HEK293T (cell line): ENCODE measurements at regions not wholly inside any gene's neighbourhood (a gene's known extent, or its start where the extent isn't known, plus 50 kb on each side); places are given as distances from the start of the nearest gene placed in this dataset.
"Not testable (repeated sequence)": the region's sequence is repeated elsewhere in the genome, so short reads cannot be mapped to it uniquely, and the experiment has no call there.

Source experiments
- CTCF ChIA-PET: fragments of 350-600 bp; formaldehyde crosslinking; extraction: SDS; loops from one replicate; lab custom pipeline; 2021; ENCODE audit warnings: antibody characterized with exemption, inconsistent platforms; lab: Yijun Ruan, JAX
- POLR2A ChIA-PET: fragments of 350-600 bp; formaldehyde crosslinking; extraction: SDS; loops from one replicate; lab custom pipeline; 2020; ENCODE audit warnings: antibody characterized with exemption, inconsistent platforms; lab: Yijun Ruan, JAX
- DNase-seq: peaks from one replicate; pipeline ENCODE4 v3.0.0; 2012; ENCODE audit warnings: mixed read lengths; ENCODE audit errors: extremely low spot score
- ARNT ChIP-seq: fragments of 450-650 bp; IDR thresholded peaks from 2 replicates; pipeline ENCODE4 v1.6.1; 2017; ENCODE audit warnings: mild to moderate bottlenecking
- BHLHE40 ChIP-seq: fragments of 450-650 bp; IDR thresholded peaks from 2 replicates; pipeline ENCODE4 v1.6.1; 2016; ENCODE audit warnings: mild to moderate bottlenecking, moderate library complexity, borderline replicate concordance
- CTBP1 ChIP-seq: fragments of 450-650 bp; IDR thresholded peaks from 2 replicates; pipeline ENCODE4 v1.6.1; 2016; ENCODE audit warnings: borderline replicate concordance
- ELF4 ChIP-seq: fragments of 450-650 bp; IDR thresholded peaks from 2 replicates; pipeline ENCODE4 v1.6.1; 2017; ENCODE audit warnings: antibody characterized with exemption
- FOXA1 ChIP-seq: fragments of 450-650 bp; IDR thresholded peaks from 2 replicates; pipeline ENCODE4 v1.6.1; 2016; ENCODE audit warnings: mild to moderate bottlenecking
- FOXK2 ChIP-seq: fragments of 450-650 bp; IDR thresholded peaks from 2 replicates; pipeline ENCODE4 v1.6.1; 2016; ENCODE audit warnings: mild to moderate bottlenecking
- FOXM1 ChIP-seq: fragments of 450-650 bp; IDR thresholded peaks from 2 replicates; pipeline ENCODE4 v1.6.1; 2017; ENCODE audit warnings: mild to moderate bottlenecking, borderline replicate concordance
- HDGF ChIP-seq: fragments of 450-650 bp; IDR thresholded peaks from 2 replicates; pipeline ENCODE4 v1.6.1; 2017; ENCODE audit warnings: antibody characterized with exemption, borderline replicate concordance
- L3MBTL2 ChIP-seq: fragments of 450-650 bp; conservative IDR thresholded peaks from 2 replicates; pipeline ENCODE4 v1.6.1; 2016; ENCODE audit warnings: mild to moderate bottlenecking
- LEF1 ChIP-seq: fragments of 450-650 bp; IDR thresholded peaks from 2 replicates; pipeline ENCODE4 v1.6.1; 2017; ENCODE audit warnings: mild to moderate bottlenecking, borderline replicate concordance
- NFRKB ChIP-seq: fragments of 450-650 bp; IDR thresholded peaks from 2 replicates; pipeline ENCODE4 v1.6.1; 2016; ENCODE audit warnings: mild to moderate bottlenecking, moderate library complexity
- PKNOX1 ChIP-seq: fragments of 450-650 bp; IDR thresholded peaks from 2 replicates; pipeline ENCODE4 v1.6.1; 2016
- SP1 ChIP-seq: fragments of 450-650 bp; IDR thresholded peaks from 2 replicates; pipeline ENCODE4 v1.6.1; 2017
- SUZ12 ChIP-seq: fragments of 450-650 bp; IDR thresholded peaks from 2 replicates; pipeline ENCODE4 v1.6.1; 2016; ENCODE audit warnings: mild to moderate bottlenecking
- TARDBP ChIP-seq: fragments of 450-650 bp; IDR thresholded peaks from 2 replicates; pipeline ENCODE4 v1.6.1; 2016
- ZNF384 ChIP-seq: fragments of 450-650 bp; IDR thresholded peaks from 2 replicates; pipeline ENCODE4 v1.6.1; 2016

DNA sequence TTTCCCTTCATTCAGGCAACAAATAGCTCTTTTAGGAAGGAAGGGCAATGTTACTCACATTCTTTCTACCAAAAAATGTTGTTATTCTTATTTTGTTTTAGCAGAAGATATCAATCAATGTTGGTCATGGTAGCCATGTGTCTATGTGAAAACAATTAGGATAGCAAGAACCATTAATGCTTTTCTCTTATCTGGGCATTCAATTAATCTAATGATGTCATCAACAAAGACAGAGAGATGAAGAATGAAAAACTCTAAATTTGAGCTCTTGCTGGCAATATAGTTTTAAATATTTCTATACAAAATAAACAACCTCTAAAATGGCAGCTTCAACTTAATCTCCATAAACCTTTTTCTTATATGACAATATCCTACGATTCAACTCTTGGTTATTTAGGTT is 353.7 kb upstream of the ANKRD30A start:
- ChIA-PET POLR2A (no interaction called here), CTCF (interaction anchor here (0.6 to 1.8 kb wide), 3 partner anchors 14 to 1137 kb away, joined by 5 to 8 read pairs (median 5); no protein-coding TSS in a partner anchor)
- no peak for DNase-seq
- TF ChIP-seq L3MBTL2 (no peak), SP1 (no peak), TARDBP (no peak), LEF1 (no peak), NFRKB (no peak), SUZ12 (no peak), ARNT (no peak), FOXK2 (no peak), PKNOX1 (no peak), CTBP1 (no peak), ELF4 (no peak), FOXM1 (no peak), FOXA1 (no peak), ZNF384 (no peak), HDGF (no peak), BHLHE40 (no peak)

- POLR2A ChIA-PET, DNase-seq, CTCF ChIA-PET: not testable (repeated sequence)
Measured at GRCh38 chr10:36769741-36770140, 355.7 kb upstream of the ANKRD30A start.

GRCh38 chr10:36766940-36767339 is 358.5 kb upstream of the ANKRD30A start:
- POLR2A ChIA-PET, result no interaction called here
- DNase-seq, result no peak
- CTCF ChIA-PET, result interaction anchor here (0.6 kb wide), 1 partner anchor 153 kb away, joined by 3 read pairs; no protein-coding TSS in a partner anchor
- TF ChIP-seq ARNT (no peak), FOXM1 (no peak), SP1 (no peak), HDGF (no peak), SUZ12 (no peak), BHLHE40 (no peak), NFRKB (no peak), PKNOX1 (no peak), LEF1 (no peak), FOXA1 (no peak), TARDBP (no peak), FOXK2 (no peak)

GRCh38 chr10:36766415-36766810 is 359.0 kb upstream of the ANKRD30A start:
- TF ChIP-seq NFRKB, result no peak
- TF ChIP-seq L3MBTL2, result no peak

DNA sequence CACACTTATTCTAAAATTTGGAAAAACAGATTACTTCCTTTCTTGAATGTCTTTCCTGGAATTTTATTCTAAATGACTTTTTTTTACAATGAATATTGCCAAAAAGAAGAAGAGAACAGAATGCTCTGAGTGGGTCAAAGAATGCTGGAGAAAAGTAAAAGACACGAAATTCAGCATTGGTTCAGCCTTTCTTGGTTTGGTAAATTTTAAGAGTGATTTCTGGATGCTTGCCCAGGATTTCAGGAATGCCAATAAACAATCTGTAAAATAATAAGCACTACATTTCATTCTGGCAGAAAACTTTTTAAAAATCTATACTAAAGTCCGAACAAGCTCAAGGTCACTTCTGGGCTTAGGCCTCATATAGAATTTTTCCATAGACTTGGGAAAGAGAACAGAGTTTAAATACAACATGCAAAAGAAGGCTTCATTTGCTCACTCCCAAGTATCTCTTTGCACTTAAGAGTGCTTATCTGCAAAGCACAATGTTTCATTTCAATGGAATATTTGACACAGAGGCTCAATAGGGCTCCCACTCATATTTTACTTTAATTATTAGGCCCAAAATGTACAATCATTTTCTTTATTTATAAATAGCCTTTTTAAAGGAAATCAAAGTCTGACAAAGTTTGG is 359.5 kb upstream of the ANKRD30A start:
- POLR2A ChIA-PET, result no interaction called here
- CTCF ChIA-PET, result interaction anchor here (1.0 to 1.6 kb wide), 2 partner anchors 985 to 1131 kb away, joined by 3 to 4 read pairs; no protein-coding TSS in a partner anchor
- DNase-seq, result no peak
- TF ChIP-seq SUZ12 (no peak), ARNT (no peak), PKNOX1 (no peak), ZNF384 (no peak), CTBP1 (no peak), LEF1 (no peak), L3MBTL2 (no peak), FOXK2 (no peak), BHLHE40 (no peak), SP1 (no peak), TARDBP (no peak), FOXM1 (no peak), NFRKB (no peak), ELF4 (no peak), HDGF (no peak), FOXA1 (no peak)

More at GRCh38 chr10:36766415-36766810, 359.0 kb upstream of the ANKRD30A start:
- POLR2A ChIA-PET, result no interaction called here
- CTCF ChIA-PET, result interaction anchor here (1.0 kb wide), 1 partner anchor 985 kb away, joined by 3 read pairs; no protein-coding TSS in a partner anchor
- no peak for DNase-seq

GRCh38 chr10:36764823-36765222 is 360.6 kb upstream of the ANKRD30A start:
- POLR2A ChIA-PET, result no interaction called here
- no peak for DNase-seq
- CTCF ChIA-PET, result interaction anchor here (1.6 kb wide), 1 partner anchor 1130 kb away, joined by 4 read pairs; no protein-coding TSS in a partner anchor
- TF ChIP-seq LEF1, result no peak
- TF ChIP-seq ELF4, result no peak
- TF ChIP-seq ARNT, result no peak
- no peak for TF ChIP-seq NFRKB
- TF ChIP-seq FOXM1, result no peak
- TF ChIP-seq HDGF, result no peak
- no peak for TF ChIP-seq SUZ12
- no peak for TF ChIP-seq TARDBP
- TF ChIP-seq PKNOX1, result no peak
- TF ChIP-seq BHLHE40, result no peak
